Neural crest cell (in vitro differentiated cells): ENCODE measurements at regions not wholly inside any gene's neighbourhood (a gene's known extent, or its start where the extent isn't known, plus 50 kb on each side); places are given as distances from the start of the nearest gene placed in this dataset.

Experiments used
- DNase-seq: peaks from one replicate; pipeline ENCODE4 v3.0.0; 2021; ENCODE audit warnings: low read depth, mixed read lengths, low spot score
- H3K27ac Mint-ChIP-seq: one replicate; pipeline ENCODE4 v1.8.0; 2021; ENCODE audit warnings: mild to moderate bottlenecking, mixed read lengths; ENCODE audit not compliant: unreplicated experiment
- H3K27me3 Mint-ChIP-seq: 2 replicates; pipeline ENCODE4 v1.8.0; 2021; ENCODE audit warnings: low read depth, mild to moderate bottlenecking, mixed read lengths
- H3K36me3 Mint-ChIP-seq: 2 replicates; pipeline ENCODE4 v1.8.0; 2021; ENCODE audit warnings: low read depth, mild to moderate bottlenecking, mixed read lengths
- H3K4me1 Mint-ChIP-seq: 2 replicates; pipeline ENCODE4 v1.8.0; 2021; ENCODE audit warnings: mixed read lengths
- H3K4me3 Mint-ChIP-seq: one replicate; pipeline ENCODE4 v1.8.0; 2021; ENCODE audit warnings: mild to moderate bottlenecking, mixed read lengths
- H3K9me3 Mint-ChIP-seq: 2 replicates; pipeline ENCODE4 v1.8.0; 2021; ENCODE audit warnings: mixed read lengths
- TF ChIP-seq, protein P1 (sequence below): fragments of 200-600 bp; sonication (generic); conservative IDR thresholded peaks from 2 replicates; pipeline ENCODE4 v1.5.0; 2021; ENCODE audit warnings: antibody characterized with exemption, mild to moderate bottlenecking

DNA sequence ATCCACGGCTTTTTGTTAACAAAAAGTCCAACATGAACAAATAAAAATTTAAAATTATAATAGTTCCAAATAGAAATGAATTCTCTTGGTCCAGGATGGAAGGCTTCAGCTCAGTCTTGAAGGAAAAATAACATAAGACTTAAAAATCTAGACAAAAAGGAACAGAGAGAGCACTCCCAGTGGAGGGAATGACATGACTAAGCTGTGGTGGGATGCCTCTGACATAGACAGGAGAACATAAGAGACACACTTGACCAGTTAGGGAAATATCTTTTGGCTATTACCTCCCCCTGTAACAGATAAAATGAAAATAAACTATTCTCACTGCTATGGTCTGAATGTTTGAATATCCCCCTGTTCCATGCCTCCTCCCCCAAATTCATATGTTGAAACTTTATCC, 106.8 kb downstream of the BBS10 start:
- no peak overlapping the region for H3K4me3 Mint-ChIP-seq
- no peaks in the 10 kb centered on the region for H3K27me3 Mint-ChIP-seq
- peaks cover 3% of the 10 kb centered on the region for H3K9me3 Mint-ChIP-seq
- no peak overlapping the region for H3K27ac Mint-ChIP-seq
- no peaks in the 10 kb centered on the region for H3K36me3 Mint-ChIP-seq
- no peak for DNase-seq
- peaks cover under 1% of the 10 kb centered on the region for H3K4me1 Mint-ChIP-seq
- TF ChIP-seq, protein P1, sequence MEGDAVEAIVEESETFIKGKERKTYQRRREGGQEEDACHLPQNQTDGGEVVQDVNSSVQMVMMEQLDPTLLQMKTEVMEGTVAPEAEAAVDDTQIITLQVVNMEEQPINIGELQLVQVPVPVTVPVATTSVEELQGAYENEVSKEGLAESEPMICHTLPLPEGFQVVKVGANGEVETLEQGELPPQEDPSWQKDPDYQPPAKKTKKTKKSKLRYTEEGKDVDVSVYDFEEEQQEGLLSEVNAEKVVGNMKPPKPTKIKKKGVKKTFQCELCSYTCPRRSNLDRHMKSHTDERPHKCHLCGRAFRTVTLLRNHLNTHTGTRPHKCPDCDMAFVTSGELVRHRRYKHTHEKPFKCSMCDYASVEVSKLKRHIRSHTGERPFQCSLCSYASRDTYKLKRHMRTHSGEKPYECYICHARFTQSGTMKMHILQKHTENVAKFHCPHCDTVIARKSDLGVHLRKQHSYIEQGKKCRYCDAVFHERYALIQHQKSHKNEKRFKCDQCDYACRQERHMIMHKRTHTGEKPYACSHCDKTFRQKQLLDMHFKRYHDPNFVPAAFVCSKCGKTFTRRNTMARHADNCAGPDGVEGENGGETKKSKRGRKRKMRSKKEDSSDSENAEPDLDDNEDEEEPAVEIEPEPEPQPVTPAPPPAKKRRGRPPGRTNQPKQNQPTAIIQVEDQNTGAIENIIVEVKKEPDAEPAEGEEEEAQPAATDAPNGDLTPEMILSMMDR, result no peak

DNA sequence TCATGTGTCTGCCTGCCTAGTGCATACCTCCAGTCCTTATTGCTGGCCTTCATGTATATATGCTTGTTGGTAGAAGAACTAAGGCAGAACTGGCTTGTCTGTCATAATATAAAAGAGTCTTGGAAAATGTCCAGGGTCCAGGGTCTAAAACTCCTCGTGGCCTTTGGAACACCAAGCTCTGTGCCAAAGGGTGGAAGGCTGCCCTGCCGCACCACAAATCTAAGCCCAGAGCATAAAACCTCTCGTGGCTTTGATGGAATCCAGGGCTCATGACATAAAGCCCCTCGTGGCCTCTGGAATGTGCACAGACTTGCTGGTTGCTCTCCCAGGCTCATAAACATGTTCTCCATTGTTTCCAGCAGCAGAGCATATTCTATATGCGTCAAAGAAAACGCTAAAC, 107.9 kb downstream of the BBS10 start:
- H3K27ac Mint-ChIP-seq, result no peak overlapping the region
- peaks cover 3% of the 10 kb centered on the region for H3K9me3 Mint-ChIP-seq
- TF ChIP-seq, protein P1, result no peak
- no peak for DNase-seq
- no peaks in the 10 kb centered on the region for H3K27me3 Mint-ChIP-seq
- H3K4me1 Mint-ChIP-seq, result no peaks in the 10 kb centered on the region
- no peak overlapping the region for H3K4me3 Mint-ChIP-seq
- no peaks in the 10 kb centered on the region for H3K36me3 Mint-ChIP-seq

DNA sequence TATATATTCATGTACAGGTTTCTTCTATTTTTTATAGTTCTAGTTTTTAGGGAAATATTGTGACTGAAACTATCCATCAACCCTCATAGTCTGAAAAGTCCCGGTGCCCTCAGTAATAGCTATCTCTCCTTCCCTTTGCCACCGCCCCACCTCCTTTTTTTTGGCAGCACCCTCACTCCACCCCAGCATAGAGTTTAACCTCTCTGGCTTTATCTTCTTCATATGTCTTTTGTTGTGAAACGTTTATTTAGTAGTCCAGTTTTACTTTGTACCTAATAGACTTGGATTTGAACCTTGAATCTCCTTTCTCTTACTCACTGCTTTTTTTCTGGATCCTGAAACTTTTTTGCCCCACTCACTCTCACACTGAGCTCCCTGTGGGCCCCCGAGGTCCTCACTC, 109.5 kb downstream of the BBS10 start:
- DNase-seq, result no peak
- TF ChIP-seq, protein P1, result no peak
- Mint-ChIP-seq H3K4me3 (no peak overlapping the region), H3K9me3 (peaks cover 3% of the 10 kb centered on the region), H3K36me3 (no peaks in the 10 kb centered on the region), H3K27ac (no peak overlapping the region), H3K27me3 (no peaks in the 10 kb centered on the region), H3K4me1 (no peaks in the 10 kb centered on the region)

DNA sequence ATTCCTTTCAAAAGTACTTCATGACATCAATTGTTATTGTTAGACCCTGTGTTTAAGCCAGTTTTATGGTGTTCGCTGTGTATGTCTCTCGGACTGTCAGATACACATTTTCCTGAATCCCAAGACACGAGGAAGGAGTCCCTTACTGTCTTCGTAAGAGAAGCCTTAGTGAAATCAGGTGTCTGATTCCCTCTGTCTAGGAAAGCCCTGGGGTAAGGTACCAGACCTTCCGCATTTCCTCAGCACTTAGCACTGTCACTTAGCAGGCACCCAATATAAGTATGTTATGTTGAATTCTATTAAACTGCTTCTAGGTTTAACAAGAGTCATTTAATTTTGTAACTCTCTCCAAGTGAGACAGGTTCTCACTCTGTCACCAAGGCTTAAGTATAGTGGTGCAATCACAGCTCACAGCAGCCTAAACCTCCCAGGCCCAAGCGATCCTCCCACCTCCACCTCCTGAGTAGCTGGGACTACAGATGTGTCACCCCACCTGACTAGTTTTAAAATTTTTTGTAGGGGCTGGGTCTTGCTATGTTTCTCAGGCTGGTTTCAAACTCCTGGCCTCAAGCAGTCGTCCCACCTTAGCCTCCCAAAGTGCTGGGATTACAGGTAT, 111.0 kb downstream of the BBS10 start:
- H3K27me3 Mint-ChIP-seq, result no peaks in the 10 kb centered on the region
- no peak for DNase-seq
- H3K36me3 Mint-ChIP-seq, result no peaks in the 10 kb centered on the region
- H3K4me1 Mint-ChIP-seq, result no peaks in the 10 kb centered on the region
- TF ChIP-seq, protein P1, result no peak
- H3K27ac Mint-ChIP-seq, result no peak overlapping the region
- H3K4me3 Mint-ChIP-seq, result no peak overlapping the region
- H3K9me3 Mint-ChIP-seq, result peaks cover 3% of the 10 kb centered on the region

DNA sequence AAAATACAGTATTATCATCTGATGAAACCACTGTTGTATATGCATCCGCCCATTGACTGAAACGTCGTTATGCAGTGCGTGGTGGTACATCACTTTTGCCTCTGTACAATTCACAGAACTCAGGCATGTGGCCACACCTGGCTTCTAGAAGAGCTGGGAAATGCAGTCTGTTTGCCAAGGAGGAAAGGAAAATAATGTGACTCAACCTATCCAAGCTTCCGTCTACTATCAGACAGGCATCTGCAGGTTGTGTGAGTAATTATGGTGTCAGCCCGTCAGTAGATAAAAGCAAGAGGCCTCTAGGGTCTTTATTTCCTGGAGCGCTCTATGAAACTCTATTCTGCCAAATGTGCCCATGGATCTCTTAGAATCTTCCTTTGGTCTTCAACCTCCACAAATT, 111.6 kb downstream of the BBS10 start:
- H3K4me3 Mint-ChIP-seq, result no peak overlapping the region
- peaks cover 3% of the 10 kb centered on the region for H3K9me3 Mint-ChIP-seq
- no peaks in the 10 kb centered on the region for H3K4me1 Mint-ChIP-seq
- no peak for DNase-seq
- no peaks in the 10 kb centered on the region for H3K27me3 Mint-ChIP-seq
- H3K36me3 Mint-ChIP-seq, result no peaks in the 10 kb centered on the region
- TF ChIP-seq, protein P1, result no peak
- no peak overlapping the region for H3K27ac Mint-ChIP-seq
